M059J (cell line): ENCODE measurements at regions not wholly inside any gene's neighbourhood (a gene's known extent, or its start where the extent isn't known, plus 50 kb on each side); places are given as distances from the start of the nearest gene placed in this dataset.
"Not testable (repeated sequence)": the region's sequence is repeated elsewhere in the genome, so short reads cannot be mapped to it uniquely, and the experiment has no call there.

Experiments
- DNase-seq: peaks from one replicate; pipeline ENCODE4 v3.0.0-alpha.2; 2012; ENCODE audit warnings: low read depth

- no peak for DNase-seq
These were observed 57.1 kb upstream of the EOMES start for GRCh38 chr3:27779176-27779575.

GRCh38 chr3:27789420-27789819 lies 67.3 kb upstream of the EOMES start:
- no peak for DNase-seq

- DNase-seq, result no peak
These were observed 69.8 kb upstream of the EOMES start for GRCh38 chr3:27791956-27792355.

- no peak for DNase-seq
These were observed 70.7 kb upstream of the EOMES start for GRCh38 chr3:27792869-27793268.

GRCh38 chr3:27794211-27794610 lies 72.1 kb upstream of the EOMES start:
- DNase-seq, result no peak

GRCh38 chr3:27796365-27796875 lies 74.3 kb upstream of the EOMES start:
- no peak for DNase-seq

GRCh38 chr3:27797773-27798172 lies 75.7 kb upstream of the EOMES start:
- no peak for DNase-seq

GRCh38 chr3:27800261-27800660 lies 78.1 kb upstream of the EOMES start:
- DNase-seq, result no peak

- DNase-seq, result no peak
These were observed 80.3 kb upstream of the EOMES start for GRCh38 chr3:27802425-27802824.

GRCh38 chr3:27802849-27803248 lies 80.7 kb upstream of the EOMES start:
- DNase-seq, result no peak

- no peak for DNase-seq
These were observed 83.2 kb upstream of the EOMES start for GRCh38 chr3:27805282-27805681.

GRCh38 chr3:27813255-27813654 lies 91.1 kb upstream of the EOMES start:
- DNase-seq, result no peak

GRCh38 chr3:27821609-27822008 lies 99.5 kb upstream of the EOMES start:
- not testable (repeated sequence) for DNase-seq

GRCh38 chr3:27824312-27825200 lies 102.4 kb upstream of the EOMES start:
- no peak for DNase-seq

GRCh38 chr3:27826448-27826847 lies 104.3 kb upstream of the EOMES start:
- DNase-seq, result no peak

- DNase-seq, result no peak
These were observed 104.9 kb upstream of the EOMES start for GRCh38 chr3:27827041-27827440.

- DNase-seq, result no peak
These were observed 118.9 kb upstream of the EOMES start for GRCh38 chr3:27840807-27841594.

GRCh38 chr3:27844052-27844675 lies 122.0 kb upstream of the EOMES start:
- no peak for DNase-seq

GRCh38 chr3:27847697-27848096 lies 125.6 kb upstream of the EOMES start:
- DNase-seq, result no peak

GRCh38 chr3:27848826-27849225 lies 126.7 kb upstream of the EOMES start:
- no peak for DNase-seq

- DNase-seq, result no peak
These were observed 137.7 kb upstream of the EOMES start for GRCh38 chr3:27859821-27860220.
